Mesendoderm (in vitro differentiated cells): ENCODE measurements at regions not wholly inside any gene's neighbourhood (a gene's known extent, or its start where the extent isn't known, plus 50 kb on each side); places are given as distances from the start of the nearest gene placed in this dataset.

Experiments used
- DNase-seq: peaks from one replicate; pipeline ENCODE4 v3.0.0; 2013
- H2AK5ac ChIP-seq: 2 replicates; pipeline ENCODE4 v1.6.1; 2013; ENCODE audit warnings: low read length, inconsistent platforms
- H2BK120ac ChIP-seq: 2 replicates; pipeline ENCODE4 v1.6.1; 2013; ENCODE audit warnings: low read depth, mild to moderate bottlenecking, low read length, moderate library complexity, mixed read lengths
- H2BK15ac ChIP-seq: replicated peaks from 2 replicates; pipeline ENCODE4 v1.6.1; 2013; ENCODE audit warnings: low read depth, mild to moderate bottlenecking, moderate library complexity
- H2BK5ac ChIP-seq: 2 replicates; pipeline ENCODE4 v1.6.1; 2013; ENCODE audit warnings: low read length, inconsistent platforms
- H3K18ac ChIP-seq: 2 replicates; pipeline ENCODE4 v1.6.1; 2013; ENCODE audit warnings: mild to moderate bottlenecking, low read length, mixed read lengths
- H3K23ac ChIP-seq: one replicate; pipeline ENCODE4 v1.6.1; 2013; ENCODE audit warnings: low read length
- H3K27ac ChIP-seq: 2 replicates; pipeline ENCODE4 v1.5.1; 2013; ENCODE audit warnings: low read depth, mild to moderate bottlenecking, inconsistent platforms, low read length, moderate library complexity
- H3K27me3 ChIP-seq: 2 replicates; pipeline ENCODE4 v1.6.1; 2013; ENCODE audit warnings: low read length, control low read depth, mild to moderate bottlenecking, inconsistent platforms; ENCODE audit not compliant: insufficient read depth, poor library complexity
- H3K36me3 ChIP-seq: 2 replicates; pipeline ENCODE4 v1.6.1; 2013; ENCODE audit warnings: low read length, inconsistent platforms; ENCODE audit not compliant: control insufficient read depth, insufficient read depth
- H3K4ac ChIP-seq: one replicate; pipeline ENCODE4 v1.6.1; 2013; ENCODE audit warnings: low read depth, mild to moderate bottlenecking, low read length, moderate library complexity
- H3K4me1 ChIP-seq: 2 replicates; pipeline ENCODE4 v1.6.1; 2013; ENCODE audit warnings: low read depth, low read length, inconsistent platforms; ENCODE audit not compliant: control insufficient read depth
- H3K4me2 ChIP-seq: 2 replicates; pipeline ENCODE4 v1.6.1; 2013; ENCODE audit warnings: low read length
- H3K4me3 ChIP-seq: 2 replicates; pipeline ENCODE4 v1.5.1; 2013; ENCODE audit warnings: mild to moderate bottlenecking, low read length
- H3K56ac ChIP-seq: one replicate; pipeline ENCODE4 v1.6.1; 2013; ENCODE audit warnings: low read length
- H3K79me1 ChIP-seq: 2 replicates; pipeline ENCODE4 v1.6.1; 2013; ENCODE audit warnings: low read length, inconsistent platforms
- H3K79me2 ChIP-seq: 2 replicates; pipeline ENCODE4 v1.6.1; 2013; ENCODE audit warnings: mild to moderate bottlenecking, low read length; ENCODE audit not compliant: control insufficient read depth, insufficient read depth
- H3K9ac ChIP-seq: 2 replicates; pipeline ENCODE4 v1.6.1; 2013; ENCODE audit warnings: low read length, inconsistent platforms
- H4K5ac ChIP-seq: one replicate; pipeline ENCODE4 v1.6.1; 2013; ENCODE audit warnings: low read length
- H4K8ac ChIP-seq: one replicate; pipeline ENCODE4 v1.6.1; 2013; ENCODE audit warnings: low read depth, mild to moderate bottlenecking, control low read depth, low read length, moderate library complexity
- WGBS: extraction: QIAGEN DNeasy Blood & Tissue Kit; methylation state at CpG from one replicate; pipeline ENCODE4 v1.1.7; 2013; ENCODE audit warnings: low lambda C conversion rate, missing lambda C conversion rate; ENCODE audit not compliant: insufficient coverage; ENCODE audit errors: extremely low coverage; 5-methylcytosine and 5-hydroxymethylcytosine counted together

GRCh38 chr13:112132142-112132541 lies 65.2 kb downstream of the SOX1 start:
- Histone ChIP-seq H2BK5ac (no peak overlapping the region), H2BK15ac (no peak overlapping the region), H3K79me1 (no peaks in the 10 kb centered on the region), H3K4ac (no peak overlapping the region), H3K79me2 (no peaks in the 10 kb centered on the region), H2AK5ac (no peak overlapping the region), H3K36me3 (no peaks in the 10 kb centered on the region), H4K5ac (no peak overlapping the region), H3K27me3 (no peaks in the 10 kb centered on the region), H3K4me2 (no peak overlapping the region), H3K27ac (no peak overlapping the region), H3K4me1 (no peaks in the 10 kb centered on the region), H2BK120ac (no peak overlapping the region), H3K9ac (no peak overlapping the region), H4K8ac (no peak overlapping the region), H3K18ac (no peak overlapping the region), H3K56ac (no peak overlapping the region), H3K4me3 (no peak overlapping the region), H3K23ac (no peak overlapping the region)
- no peak for DNase-seq
- no CpG with 5 or more reads among the region's 17 CpGs for WGBS

GRCh38 chr13:112132619-112133018 lies 65.7 kb downstream of the SOX1 start:
- no peak for DNase-seq

GRCh38 chr13:112133499-112134390 lies 66.8 kb downstream of the SOX1 start:
- H3K36me3 ChIP-seq: no peaks in the 10 kb centered on the region
- H3K9ac ChIP-seq: no peak overlapping the region
- no peaks in the 10 kb centered on the region for H3K79me1 ChIP-seq
- no peak overlapping the region for H3K56ac ChIP-seq
- no peak overlapping the region for H3K4me3 ChIP-seq
- no peak for DNase-seq
- H4K5ac ChIP-seq: no peak overlapping the region
- H3K27ac ChIP-seq: no peak overlapping the region
- no peak overlapping the region for H3K18ac ChIP-seq
- WGBS: no CpG with 5 or more reads among the region's 26 CpGs
- no peak overlapping the region for H4K8ac ChIP-seq
- no peak overlapping the region for H3K4ac ChIP-seq
- H3K79me2 ChIP-seq: no peaks in the 10 kb centered on the region
- H3K23ac ChIP-seq: no peak overlapping the region
- H2BK120ac ChIP-seq: no peak overlapping the region
- no peaks in the 10 kb centered on the region for H3K4me1 ChIP-seq
- no peak overlapping the region for H2BK15ac ChIP-seq
- no peak overlapping the region for H2BK5ac ChIP-seq
- H3K27me3 ChIP-seq: no peaks in the 10 kb centered on the region
- no peak overlapping the region for H2AK5ac ChIP-seq
- H3K4me2 ChIP-seq: no peak overlapping the region

More at GRCh38 chr13:112132619-112133018, 65.7 kb downstream of the SOX1 start:
- H2BK5ac ChIP-seq: no peak overlapping the region
- H2BK120ac ChIP-seq: no peak overlapping the region
- no peak overlapping the region for H4K5ac ChIP-seq
- H3K27ac ChIP-seq: no peak overlapping the region
- no peak overlapping the region for H3K18ac ChIP-seq
- no peak overlapping the region for H4K8ac ChIP-seq
- H3K27me3 ChIP-seq: no peaks in the 10 kb centered on the region
- no peak overlapping the region for H3K4me2 ChIP-seq
- no CpG with 5 or more reads among the region's 9 CpGs for WGBS
- no peak overlapping the region for H3K56ac ChIP-seq
- no peak overlapping the region for H2AK5ac ChIP-seq
- no peaks in the 10 kb centered on the region for H3K79me1 ChIP-seq
- H3K9ac ChIP-seq: no peak overlapping the region
- no peak overlapping the region for H3K4ac ChIP-seq
- H3K4me3 ChIP-seq: no peak overlapping the region
- H3K23ac ChIP-seq: no peak overlapping the region
- H2BK15ac ChIP-seq: no peak overlapping the region
- H3K4me1 ChIP-seq: no peaks in the 10 kb centered on the region
- H3K36me3 ChIP-seq: no peaks in the 10 kb centered on the region
- H3K79me2 ChIP-seq: no peaks in the 10 kb centered on the region

GRCh38 chr13:112134391-112135075 lies 67.6 kb downstream of the SOX1 start:
- no peaks in the 10 kb centered on the region for H3K27me3 ChIP-seq
- no peak overlapping the region for H4K8ac ChIP-seq
- H3K9ac ChIP-seq: no peak overlapping the region
- H3K18ac ChIP-seq: no peak overlapping the region
- no peak overlapping the region for H2BK120ac ChIP-seq
- no peak overlapping the region for H3K4me2 ChIP-seq
- H3K4me3 ChIP-seq: no peak overlapping the region
- H2BK5ac ChIP-seq: no peak overlapping the region
- DNase-seq: no peak
- no CpG with 5 or more reads among the region's 17 CpGs for WGBS
- no peak overlapping the region for H2AK5ac ChIP-seq
- no peak overlapping the region for H3K23ac ChIP-seq
- H3K4me1 ChIP-seq: no peaks in the 10 kb centered on the region
- no peak overlapping the region for H2BK15ac ChIP-seq
- no peak overlapping the region for H3K4ac ChIP-seq
- H3K27ac ChIP-seq: no peak overlapping the region
- H3K79me2 ChIP-seq: no peaks in the 10 kb centered on the region
- no peaks in the 10 kb centered on the region for H3K36me3 ChIP-seq
- no peaks in the 10 kb centered on the region for H3K79me1 ChIP-seq
- no peak overlapping the region for H4K5ac ChIP-seq
- no peak overlapping the region for H3K56ac ChIP-seq

- Histone ChIP-seq H3K9ac (no peak overlapping the region), H3K4me1 (no peaks in the 10 kb centered on the region), H3K18ac (no peak overlapping the region), H2AK5ac (no peak overlapping the region), H3K27me3 (no peaks in the 10 kb centered on the region), H3K4me3 (no peak overlapping the region), H3K23ac (no peak overlapping the region), H2BK120ac (no peak overlapping the region), H2BK15ac (no peak overlapping the region), H3K79me1 (no peaks in the 10 kb centered on the region), H3K27ac (no peak overlapping the region), H3K36me3 (no peaks in the 10 kb centered on the region), H4K8ac (no peak overlapping the region), H3K4ac (no peak overlapping the region), H3K56ac (no peak overlapping the region), H2BK5ac (no peak overlapping the region), H3K4me2 (no peak overlapping the region), H3K79me2 (no peaks in the 10 kb centered on the region), H4K5ac (no peak overlapping the region)
- WGBS: no CpG with 5 or more reads among the region's 7 CpGs
- no peak for DNase-seq
These were observed 69.1 kb downstream of the SOX1 start for GRCh38 chr13:112136095-112136494.
